IMR-90 (cell line): ENCODE measurements at regions not wholly inside any gene's neighbourhood (a gene's known extent, or its start where the extent isn't known, plus 50 kb on each side); places are given as distances from the start of the nearest gene placed in this dataset.

Source experiments
- BHLHE40 ChIP-seq: fragments of 150-350 bp; IDR thresholded peaks from 2 replicates; pipeline ENCODE4 v1.6.1; 2016; ENCODE audit warnings: mild to moderate bottlenecking, low read depth, low read length
- CEBPB ChIP-seq: IDR thresholded peaks from 2 replicates; pipeline ENCODE4 v1.6.1; 2012; ENCODE audit warnings: low read depth, low read length, improper control_type of control experiment
- CTCF ChIP-seq: conservative IDR thresholded peaks from 2 replicates; pipeline ENCODE4 v1.5.1; 2012; ENCODE audit warnings: mild to moderate bottlenecking, low read depth, low read length, improper control_type of control experiment
- ELK1 ChIP-seq: fragments of 150-350 bp; IDR thresholded peaks from 2 replicates; pipeline ENCODE4 v1.6.1; 2016; ENCODE audit warnings: low read depth, mild to moderate bottlenecking, low read length, moderate library complexity, borderline replicate concordance
- FOS ChIP-seq: fragments of 150-350 bp; IDR thresholded peaks from 2 replicates; pipeline ENCODE4 v1.6.1; 2016; ENCODE audit warnings: low read depth, low read length
- MAFK ChIP-seq: IDR thresholded peaks from 2 replicates; pipeline ENCODE4 v1.6.1; 2012; ENCODE audit warnings: low read depth, low read length, improper control_type of control experiment
- MXI1 ChIP-seq: IDR thresholded peaks from 2 replicates; pipeline ENCODE4 v1.6.1; 2012; ENCODE audit warnings: low read depth, mild to moderate bottlenecking, low read length, moderate library complexity, borderline replicate concordance
- POLR2A ChIP-seq: IDR thresholded peaks from 2 replicates; pipeline ENCODE4 v1.6.1; 2012; ENCODE audit warnings: mild to moderate bottlenecking, low read depth, low read length
- RCOR1 ChIP-seq: IDR thresholded peaks from 2 replicates; pipeline ENCODE4 v1.6.1; 2012; ENCODE audit warnings: mild to moderate bottlenecking, low read length, improper control_type of control experiment; ENCODE audit not compliant: insufficient replicate concordance
- RFX5 ChIP-seq: IDR thresholded peaks from 2 replicates; pipeline ENCODE4 v1.8.0; 2012; ENCODE audit warnings: low read depth, mild to moderate bottlenecking, low read length, moderate library complexity
- SMC3 ChIP-seq: fragments of 150-350 bp; IDR thresholded peaks from 2 replicates; pipeline ENCODE4 v1.6.1; 2016; ENCODE audit warnings: low read depth, mild to moderate bottlenecking, antibody characterized with exemption, low read length, moderate library complexity
- TF ChIP-seq, protein P1 (sequence below): fragments of 150-350 bp; IDR thresholded peaks from 2 replicates; pipeline ENCODE4 v1.6.1; 2017; ENCODE audit warnings: mild to moderate bottlenecking, antibody characterized with exemption, low read length, low read depth

GRCh38 chr13:76271728-76272232 lies 614.4 kb downstream of the KCTD12 start:
- TF ChIP-seq CTCF = no peak
- TF ChIP-seq FOS = no peak
- TF ChIP-seq, protein P1, sequence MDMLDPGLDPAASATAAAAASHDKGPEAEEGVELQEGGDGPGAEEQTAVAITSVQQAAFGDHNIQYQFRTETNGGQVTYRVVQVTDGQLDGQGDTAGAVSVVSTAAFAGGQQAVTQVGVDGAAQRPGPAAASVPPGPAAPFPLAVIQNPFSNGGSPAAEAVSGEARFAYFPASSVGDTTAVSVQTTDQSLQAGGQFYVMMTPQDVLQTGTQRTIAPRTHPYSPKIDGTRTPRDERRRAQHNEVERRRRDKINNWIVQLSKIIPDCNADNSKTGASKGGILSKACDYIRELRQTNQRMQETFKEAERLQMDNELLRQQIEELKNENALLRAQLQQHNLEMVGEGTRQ = no peak
- no peak for TF ChIP-seq ELK1
- no peak for TF ChIP-seq MXI1
- TF ChIP-seq BHLHE40 = no peak
- no peak for TF ChIP-seq POLR2A
- TF ChIP-seq RCOR1 = no peak
- no peak for TF ChIP-seq SMC3
- no peak for TF ChIP-seq CEBPB
- TF ChIP-seq MAFK = no peak
- TF ChIP-seq RFX5 = no peak
